ENCODE measurements at regions not wholly inside any gene's neighbourhood (a gene's known extent, or its start where the extent isn't known, plus 50 kb on each side); places are given as distances from the start of the nearest gene placed in this dataset.

GRCh38 chr9:7387840-7388239 lies 411.7 kb downstream of the DMAC1 start:
- DNase-seq: no peak

- no peak for DNase-seq
These were observed 417.3 kb downstream of the DMAC1 start for GRCh38 chr9:7382304-7382703.

GRCh38 chr9:7377489-7377888 lies 422.1 kb downstream of the DMAC1 start:
- DNase-seq: no peak

GRCh38 chr9:7376833-7377232 lies 422.7 kb downstream of the DMAC1 start:
- DNase-seq: no peak

- no peak for DNase-seq
These were observed 423.4 kb downstream of the DMAC1 start for GRCh38 chr9:7376213-7376612.

- DNase-seq: no peak
These were observed 424.5 kb downstream of the DMAC1 start for GRCh38 chr9:7375013-7375511.

- DNase-seq: no peak
These were observed 428.6 kb downstream of the DMAC1 start for GRCh38 chr9:7370988-7371387.

GRCh38 chr9:7370381-7370780 lies 429.2 kb downstream of the DMAC1 start:
- no peak for DNase-seq

GRCh38 chr9:7369384-7369821 lies 430.2 kb downstream of the DMAC1 start:
- DNase-seq: no peak

GRCh38 chr9:7368410-7369292 lies 430.9 kb downstream of the DMAC1 start:
- no peak for DNase-seq

- DNase-seq: no peak
These were observed 431.9 kb downstream of the DMAC1 start for GRCh38 chr9:7367726-7368125.

- no peak for DNase-seq
These were observed 433.5 kb downstream of the DMAC1 start for GRCh38 chr9:7366121-7366520.

GRCh38 chr9:7363777-7364477 lies 435.7 kb downstream of the DMAC1 start:
- no peak for DNase-seq

- DNase-seq: no peak
These were observed 439.1 kb downstream of the DMAC1 start for GRCh38 chr9:7360513-7360912.

- no peak for DNase-seq
These were observed 440.7 kb downstream of the DMAC1 start for GRCh38 chr9:7358876-7359275.

GRCh38 chr9:7354704-7355103 lies 444.9 kb downstream of the DMAC1 start:
- no peak for DNase-seq

GRCh38 chr9:7348692-7349091 lies 450.9 kb downstream of the DMAC1 start:
- no peak for DNase-seq

GRCh38 chr9:7347556-7347955 lies 452.0 kb downstream of the DMAC1 start:
- DNase-seq: no peak

GRCh38 chr9:7346144-7346543 lies 453.4 kb downstream of the DMAC1 start:
- DNase-seq: no peak

- no peak for DNase-seq
These were observed 456.8 kb downstream of the DMAC1 start for GRCh38 chr9:7342736-7343135.

GRCh38 chr9:7342229-7342628 lies 457.3 kb downstream of the DMAC1 start:
- DNase-seq: no peak

- no peak for DNase-seq
These were observed 458.0 kb downstream of the DMAC1 start for GRCh38 chr9:7341571-7341970.

- DNase-seq: no peak
These were observed 459.1 kb downstream of the DMAC1 start for GRCh38 chr9:7340451-7340850.

All from hematopoietic multipotent progenitor cell treated with erythropoietin and hydrocortisone succinate and interleukin-3 and kit ligand, for 8 days (in vitro differentiated cells).